Heart right ventricle (tissue), 16 donors: ENCODE measurements at regions not wholly inside any gene's neighbourhood (a gene's known extent, or its start where the extent isn't known, plus 50 kb on each side); places are given as distances from the start of the nearest gene placed in this dataset.

Experiments
- ATAC-seq, 8 donors: fragments of 200-7000 bp; cut with Tn5 transposase; one replicate each; pipeline ENCODE4 v1.9.1; 2020; ENCODE audit warnings: mild to moderate bottlenecking in 8 of 8, moderate library complexity in 8 of 8, moderate number of reproducible peaks in 1 of 8
- DNase-seq, 2 donors: peaks; one replicate each; pipeline ENCODE4 v3.0.0-alpha.2; 2020
- H3K27ac ChIP-seq, 10 donors: fragments of 200-600 bp; sonication (generic) in 2 of 10; one replicate each; pipeline versions ENCODE4 v1.5.0 to v1.8.0; 2020 to 2022; ENCODE audit warnings: mild to moderate bottlenecking in 3 of 10
- H3K27me3 ChIP-seq, 7 donors: fragments of 200-600 bp; one replicate each; pipeline ENCODE4 v1.8.0; 2021 to 2022; ENCODE audit warnings: mild to moderate bottlenecking in 2 of 7
- H3K36me3 ChIP-seq, 9 donors: fragments of 200-600 bp; sonication (generic) in 1 of 9; one replicate each; pipeline versions ENCODE4 v1.5.0 to v1.8.0; 2020 to 2022; ENCODE audit warnings: mild to moderate bottlenecking in 2 of 9
- H3K4me1 ChIP-seq, 9 donors: fragments of 200-600 bp; sonication (generic) in 1 of 9; one replicate each; pipeline versions ENCODE4 v1.5.0 to v1.8.0; 2020 to 2022; ENCODE audit warnings: mild to moderate bottlenecking in 4 of 9
- H3K4me3 ChIP-seq, 10 donors: fragments of 200-600 bp; sonication (generic) in 2 of 10; one replicate each; pipeline versions ENCODE4 v1.5.0 to v1.8.0; 2020 to 2022; ENCODE audit warnings: mild to moderate bottlenecking in 7 of 10, moderate library complexity in 2 of 10
- H3K9me3 ChIP-seq, 11 donors: fragments of 200-600 bp in 10 of 11; sonication (generic) in 2 of 11; one replicate each; pipeline versions ENCODE4 v1.5.0 to v1.8.0; 2013 to 2022; ENCODE audit warnings: mild to moderate bottlenecking in 2 of 11, control low read depth in 1 of 11, moderate library complexity in 1 of 11
- CTCF ChIP-seq, 9 donors: fragments of 200-600 bp; sonication (generic) in 2 of 9; IDR thresholded peaks; one replicate each; pipeline versions ENCODE4 v1.5.0 to v1.8.0; 2021 to 2022; ENCODE audit warnings: antibody characterized with exemption in 9 of 9, mild to moderate bottlenecking in 5 of 9, moderate library complexity in 1 of 9
- WGBS, 2 donors: extraction: QIAGEN DNeasy Blood & Tissue Kit; methylation state at CpG; one replicate each; pipeline ENCODE4 v1.1.7; 2013; ENCODE audit warnings: inconsistent platforms in 1 of 2; 5-methylcytosine and 5-hydroxymethylcytosine counted together
- intact Hi-C, 10 donors: fragments of 100-400 bp; cut with DNase I; formaldehyde crosslinking; loops; one replicate each; pipeline versions ENCODE4 v1.11.1 to v1.14.2; 2022
- donor health status: Arrhythmogenic right ventricular cardiomyopathy.
- donor health status: ischemic (EF 13 %, LVEDD 7.1; RV severe dilation, severe dysfunction).
- donor health status: healthy with polysubstance abuse.
- donor health status: DM: no; HTN: yes; CAD: no.
- donor health status: DM: no; HTN: no; CAD: no.
- donor health status: ischemic (EF 25% LVEDD 6.9; RV normal size, moderate dysfunction).
- donor health status: ischemic (EF 25% LVEDD 5.7; RV mildly dilated, moderate dysfunction).
- donor health status: healthy.
- donor health status: DM: yes; HTN: yes; CAD: no.
- donor health status: Ischemic cardiomyopathy.
- donor health status: ischemic (EF 35%, LVEDD 5.7; RV mildly dilated, moderate dysfunction).
- donor health status: nonischemic (EF 11% LVEDD 7.7; RV severe dilation, severe dysfunction).
- donor health status: DM: yes; HTN: yes; CAD: no.
- donor health status: PGD.
- donor health status: ischemic (EF 29% LVEDD 5.4; RV normal size, mild dysfunction).
- donor health status: nonischemic (EF 23%, LVEDD 6.1; RV moderate dilation, normal function).

- no peak for ATAC-seq
- H3K4me3 ChIP-seq: no peak overlapping the region
- TF ChIP-seq CTCF (IDR thresholded peaks at IDR 0.05): no peak
- DNase-seq: no peak
- intact Hi-C loops: no loop called here
- no peaks in the 10 kb centered on the region for H3K27me3 ChIP-seq
- no peaks in the 10 kb centered on the region for H3K4me1 ChIP-seq
- WGBS, 2 donors: 49 to 50% methylated on average over 2 of the region's 2 CpGs
- H3K27ac ChIP-seq: no peak overlapping the region
- no peaks in the 10 kb centered on the region for H3K36me3 ChIP-seq
- H3K9me3 ChIP-seq: peaks cover 0 to 7% (median 0%) of the 10 kb centered on the region in 11 donors
Measured at GRCh38 chr4:46684041-46684440, 225.0 kb downstream of the COX7B2 start.

GRCh38 chr4:46676364-46676763, 232.7 kb downstream of the COX7B2 start:
- no peak for DNase-seq
- no peak for ATAC-seq
- H3K36me3 ChIP-seq: no peaks in the 10 kb centered on the region
- H3K4me3 ChIP-seq: no peak overlapping the region
- H3K4me1 ChIP-seq: no peaks in the 10 kb centered on the region
- WGBS, 2 donors: 86 to 88% methylated on average over 1 of the region's 1 CpG
- intact Hi-C loops: no loop called here
- TF ChIP-seq CTCF (IDR thresholded peaks at IDR 0.05): no peak
- H3K9me3 ChIP-seq: peaks cover 0 to 32% (median 0%) of the 10 kb centered on the region in 11 donors
- no peaks in the 10 kb centered on the region for H3K27me3 ChIP-seq
- H3K27ac ChIP-seq: no peak overlapping the region

GRCh38 chr4:46674326-46674725, 234.7 kb downstream of the COX7B2 start:
- Histone ChIP-seq H3K27ac (no peak overlapping the region), H3K4me3 (no peak overlapping the region), H3K36me3 (no peaks in the 10 kb centered on the region), H3K9me3 (peaks cover 0 to 28% (median 0%) of the 10 kb centered on the region in 11 donors), H3K27me3 (no peaks in the 10 kb centered on the region), H3K4me1 (no peaks in the 10 kb centered on the region)
- ATAC-seq (no peak), DNase-seq (no peak)
- intact Hi-C loops: no loop called here
- TF ChIP-seq CTCF (IDR thresholded peaks at IDR 0.05): no peak

GRCh38 chr4:46667790-46668189, 241.3 kb downstream of the COX7B2 start:
- Histone ChIP-seq H3K4me3 (no peak overlapping the region), H3K36me3 (no peaks in the 10 kb centered on the region), H3K27me3 (no peaks in the 10 kb centered on the region), H3K27ac (no peak overlapping the region), H3K4me1 (no peaks in the 10 kb centered on the region), H3K9me3 (peaks cover 0 to 36% (median under 1%) of the 10 kb centered on the region in 11 donors)
- intact Hi-C loops: no loop called here
- ATAC-seq: no peak
- no peak for TF ChIP-seq CTCF (IDR thresholded peaks at IDR 0.05)
- no peak for DNase-seq
- WGBS, 2 donors: 52 to 60% methylated on average over 3 of the region's 3 CpGs

- H3K27ac ChIP-seq: no peak overlapping the region
- H3K36me3 ChIP-seq: no peaks in the 10 kb centered on the region
- 60 to 71% methylated on average over 3 of the region's 3 CpGs for WGBS, 2 donors
- no peaks in the 10 kb centered on the region for H3K4me1 ChIP-seq
- intact Hi-C loops: no loop called here
- H3K27me3 ChIP-seq: no peaks in the 10 kb centered on the region
- peaks cover 0 to 2% (median 0%) of the 10 kb centered on the region in 11 donors for H3K9me3 ChIP-seq
- no peak for ATAC-seq
- no peak for DNase-seq
- TF ChIP-seq CTCF (IDR thresholded peaks at IDR 0.05): no peak
- H3K4me3 ChIP-seq: no peak overlapping the region
Measured at GRCh38 chr4:46656071-46656470, 253.0 kb downstream of the COX7B2 start.
